ENCODE measurements at regions not wholly inside any gene's neighbourhood (a gene's known extent, or its start where the extent isn't known, plus 50 kb on each side); places are given as distances from the start of the nearest gene placed in this dataset.

DNA sequence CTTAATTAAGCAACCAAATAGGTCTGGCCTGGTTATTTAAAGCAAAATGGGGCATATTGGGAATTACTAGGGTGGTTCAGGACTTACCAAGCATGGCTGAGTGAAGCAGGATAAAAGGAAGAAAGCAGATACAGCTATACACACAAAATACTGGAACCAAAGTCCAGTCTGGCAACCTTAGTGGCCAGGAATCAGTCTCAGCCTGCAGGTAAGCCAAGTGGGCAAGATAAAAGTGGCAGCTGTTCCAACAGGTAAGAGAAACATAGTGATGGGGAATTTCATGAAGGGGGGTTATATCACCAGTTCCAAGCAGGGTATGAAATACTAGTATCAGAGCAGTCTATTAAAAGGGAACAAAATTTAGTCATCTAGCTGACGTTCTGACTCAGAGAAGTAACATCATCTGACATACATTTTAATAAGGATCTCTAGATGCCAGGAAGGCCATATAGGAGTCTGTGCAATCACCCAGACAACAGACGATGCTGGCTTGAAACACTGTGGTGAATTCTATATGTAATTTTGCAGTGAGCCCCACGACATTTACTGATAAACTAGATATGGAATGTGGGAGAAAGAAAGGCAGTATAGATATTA is 292.1 kb upstream of the HSF2 start:
- TF ChIP-seq EP300 (IDR thresholded peaks at IDR 0.05) (no peak), POLR2A (IDR thresholded peaks at IDR 0.05) (no peak)

All from gastroesophageal sphincter (tissue), 2 donors.